ENCODE measurements at regions not wholly inside any gene's neighbourhood (a gene's known extent, or its start where the extent isn't known, plus 50 kb on each side); places are given as distances from the start of the nearest gene placed in this dataset.

- TF ChIP-seq TEAD1 (CRISPR knock-in tag; IDR thresholded peaks at IDR 0.05) (no peak), MEF2A (IDR thresholded peaks at IDR 0.05; ENCODE audit: control insufficient read depth, low read depth, low read length) (no peak), PHB2 (IDR thresholded peaks at IDR 0.05; ENCODE audit: low read depth) (no peak), TAF15 (IDR thresholded peaks at IDR 0.05; ENCODE audit: low read depth, low read length) (no peak)
- TF ChIP-seq, protein P1, sequence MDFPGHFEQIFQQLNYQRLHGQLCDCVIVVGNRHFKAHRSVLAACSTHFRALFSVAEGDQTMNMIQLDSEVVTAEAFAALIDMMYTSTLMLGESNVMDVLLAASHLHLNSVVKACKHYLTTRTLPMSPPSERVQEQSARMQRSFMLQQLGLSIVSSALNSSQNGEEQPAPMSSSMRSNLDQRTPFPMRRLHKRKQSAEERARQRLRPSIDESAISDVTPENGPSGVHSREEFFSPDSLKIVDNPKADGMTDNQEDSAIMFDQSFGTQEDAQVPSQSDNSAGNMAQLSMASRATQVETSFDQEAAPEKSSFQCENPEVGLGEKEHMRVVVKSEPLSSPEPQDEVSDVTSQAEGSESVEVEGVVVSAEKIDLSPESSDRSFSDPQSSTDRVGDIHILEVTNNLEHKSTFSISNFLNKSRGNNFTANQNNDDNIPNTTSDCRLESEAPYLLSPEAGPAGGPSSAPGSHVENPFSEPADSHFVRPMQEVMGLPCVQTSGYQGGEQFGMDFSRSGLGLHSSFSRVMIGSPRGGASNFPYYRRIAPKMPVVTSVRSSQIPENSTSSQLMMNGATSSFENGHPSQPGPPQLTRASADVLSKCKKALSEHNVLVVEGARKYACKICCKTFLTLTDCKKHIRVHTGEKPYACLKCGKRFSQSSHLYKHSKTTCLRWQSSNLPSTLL (IDR thresholded peaks at IDR 0.05) = no peak
Observed at GRCh38 chr6:95288251-95288650, 289.1 kb upstream of the MANEA start (continued).

DNA sequence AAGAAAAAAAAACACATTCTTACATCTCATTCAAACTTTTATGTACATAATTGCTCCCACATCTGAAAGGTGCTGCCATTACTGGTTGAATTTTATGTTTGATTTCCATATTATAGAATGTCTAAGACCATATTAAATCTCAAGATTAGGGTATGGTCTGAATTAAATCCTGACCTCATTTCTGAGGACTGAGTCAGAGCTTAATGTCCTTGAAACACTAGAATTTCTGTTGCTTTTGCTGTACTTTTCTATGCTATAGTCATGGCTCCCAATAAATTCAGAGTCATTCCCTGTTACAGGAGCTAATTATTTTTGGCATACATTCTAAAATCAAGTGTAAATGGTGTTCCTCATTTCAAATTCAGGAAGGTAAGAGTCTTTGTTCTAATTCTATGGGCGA is 285.3 kb upstream of the MANEA start:
- BruUV-seq (replicated peaks) = no TSS peak
- Histone ChIP-seq H3K9ac (ENCODE audit: insufficient read depth in 1 of 2, low read depth in 2 of 2, low read length in 2 of 2) (no peak overlapping the region), H3K79me2 (ENCODE audit: control insufficient read depth, insufficient read depth, low read length) (no peaks in the 10 kb centered on the region), H3K9me3 (replicated peaks; ENCODE audit: control insufficient read depth, insufficient read depth, low read depth, low read length) (no peaks in the 10 kb centered on the region), H3K9me1 (ENCODE audit: control insufficient read depth, insufficient read depth, low read length) (no peaks in the 10 kb centered on the region), H3K4me1 (replicated peaks in 1 of 2; ENCODE audit: control insufficient read depth in 2 of 2, insufficient read depth in 2 of 2, low read length in 2 of 2) (no peaks in the 10 kb centered on the region), H3K27ac (ENCODE audit: extremely low read depth, low read depth, low read length) (no peak overlapping the region), H3K27me3 (ENCODE audit: control insufficient read depth in 2 of 2, insufficient read depth in 2 of 2, low read length in 2 of 2) (no peaks in the 10 kb centered on the region), H3K4me3 (no peak overlapping the region), H3K36me3 (ENCODE audit: control insufficient read depth, insufficient read depth, low read length) (no peaks in the 10 kb centered on the region), H3K4me2 (ENCODE audit: insufficient read depth, low read length) (no peak overlapping the region), H2AFZ (ENCODE audit: low read depth, low read length) (no peak overlapping the region), H4K20me1 (replicated peaks; ENCODE audit: control insufficient read depth, insufficient read depth, low read length) (no peaks in the 10 kb centered on the region)
- in situ Hi-C loops (cut with MboI) (no loop called here), intact Hi-C loops (cut with micrococcal nuclease) (no loop called here)
- DNase-seq (ENCODE audit: extremely low read depth in 1 of 4, low spot score in 3 of 4) = no peak
- ATAC-seq = no peak
- POLR2A ChIA-PET = no interaction called here
- CTCF ChIA-PET (ENCODE audit: low intra/inter-chr PET ratio) = no interaction called here
- FAIRE-seq = no peak
- WGBS (ENCODE audit: insufficient coverage, low coverage, missing lambda C conversion rate) = 0% methylated on average over 1 of the region's 1 CpG
- no peak for TF ChIP-seq GATAD2B (IDR thresholded peaks at IDR 0.05; ENCODE audit: borderline replicate concordance)
- TF ChIP-seq CREB3L1 (IDR thresholded peaks at IDR 0.05; ENCODE audit: borderline replicate concordance, low read depth) = no peak
- TF ChIP-seq, protein P2, sequence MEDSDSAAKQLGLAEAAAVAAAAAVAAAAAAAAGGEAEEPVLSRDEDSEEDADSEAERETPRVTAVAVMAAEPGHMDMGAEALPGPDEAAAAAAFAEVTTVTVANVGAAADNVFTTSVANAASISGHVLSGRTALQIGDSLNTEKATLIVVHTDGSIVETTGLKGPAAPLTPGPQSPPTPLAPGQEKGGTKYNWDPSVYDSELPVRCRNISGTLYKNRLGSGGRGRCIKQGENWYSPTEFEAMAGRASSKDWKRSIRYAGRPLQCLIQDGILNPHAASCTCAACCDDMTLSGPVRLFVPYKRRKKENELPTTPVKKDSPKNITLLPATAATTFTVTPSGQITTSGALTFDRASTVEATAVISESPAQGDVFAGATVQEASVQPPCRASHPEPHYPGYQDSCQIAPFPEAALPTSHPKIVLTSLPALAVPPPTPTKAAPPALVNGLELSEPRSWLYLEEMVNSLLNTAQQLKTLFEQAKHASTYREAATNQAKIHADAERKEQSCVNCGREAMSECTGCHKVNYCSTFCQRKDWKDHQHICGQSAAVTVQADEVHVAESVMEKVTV (CRISPR knock-in tag; IDR thresholded peaks at IDR 0.05) = no peak
- no peak for TF ChIP-seq ZBTB33 (CRISPR knock-in tag; IDR thresholded peaks at IDR 0.05)
- no peak for TF ChIP-seq CBX1 (IDR thresholded peaks at IDR 0.05; ENCODE audit: low read depth)
- no peak for TF ChIP-seq FOXK1 (CRISPR knock-in tag; IDR thresholded peaks at IDR 0.05; ENCODE audit: borderline replicate concordance)
- no peak for TF ChIP-seq ARID1B (IDR thresholded peaks at IDR 0.05)
- TF ChIP-seq CCNT2 (IDR thresholded peaks at IDR 0.05; ENCODE audit: borderline replicate concordance, extremely low read depth, insufficient read length, low read depth, low read length) = no peak
- no peak for TF ChIP-seq ZNF75A (CRISPR knock-in tag; IDR thresholded peaks at IDR 0.05)
